H9 (cell line): ENCODE measurements at regions not wholly inside any gene's neighbourhood (a gene's known extent, or its start where the extent isn't known, plus 50 kb on each side); places are given as distances from the start of the nearest gene placed in this dataset.

Experiments used
- DNase-seq: peaks from one replicate; pipeline ENCODE4 v3.0.0-alpha.2; 2017
- H2AFZ ChIP-seq: one replicate; pipeline ENCODE4 v1.6.1; 2013; ENCODE audit warnings: mild to moderate bottlenecking, low read length, control low read depth, moderate library complexity
- H2AK5ac ChIP-seq: 2 replicates; pipeline ENCODE4 v1.6.1; 2013; ENCODE audit warnings: low read length, control low read depth, mixed read lengths; ENCODE audit not compliant: insufficient read length
- H2BK120ac ChIP-seq: one replicate; pipeline ENCODE4 v1.6.1; 2013; ENCODE audit warnings: low read depth, mild to moderate bottlenecking, low read length, control low read depth, inconsistent platforms; ENCODE audit not compliant: poor library complexity, severe bottlenecking
- H2BK12ac ChIP-seq: 2 replicates; pipeline ENCODE4 v1.6.1; 2013; ENCODE audit warnings: low read length, control low read depth, mixed read lengths, low read depth; ENCODE audit not compliant: insufficient read length
- H2BK15ac ChIP-seq: 2 replicates; pipeline ENCODE4 v1.6.1; 2013; ENCODE audit warnings: low read depth, low read length, control low read depth
- H2BK20ac ChIP-seq: one replicate; pipeline ENCODE4 v1.6.1; 2013; ENCODE audit warnings: low read depth, mild to moderate bottlenecking, low read length, control low read depth, inconsistent platforms; ENCODE audit not compliant: poor library complexity, severe bottlenecking
- H2BK5ac ChIP-seq: 2 replicates; pipeline ENCODE4 v1.6.1; 2013; ENCODE audit warnings: low read length, control low read depth, mixed read lengths; ENCODE audit not compliant: insufficient read length
- H3K14ac ChIP-seq: 2 replicates; pipeline ENCODE4 v1.6.1; 2013; ENCODE audit warnings: low read length, control low read depth; ENCODE audit not compliant: insufficient read depth
- H3K18ac ChIP-seq: 2 replicates; pipeline ENCODE4 v1.6.1; 2013; ENCODE audit warnings: low read depth, mild to moderate bottlenecking, mixed read lengths, low read length, control low read depth; ENCODE audit not compliant: insufficient read length
- H3K23ac ChIP-seq: 2 replicates; pipeline ENCODE4 v1.6.1; 2013; ENCODE audit warnings: low read length, control low read depth, mixed read lengths, low read depth; ENCODE audit not compliant: insufficient read length
- H3K23me2 ChIP-seq: 2 replicates; pipeline ENCODE4 v1.6.1; 2013; ENCODE audit warnings: low read depth, mild to moderate bottlenecking, mixed read lengths, low read length, control low read depth; ENCODE audit not compliant: insufficient read length, poor library complexity, severe bottlenecking
- H3K27ac ChIP-seq: 2 replicates; pipeline ENCODE4 v1.5.1; 2013; ENCODE audit warnings: low read length, control low read depth, mixed read lengths, low read depth; ENCODE audit not compliant: insufficient read length
- H3K27me3 ChIP-seq: 2 replicates; pipeline ENCODE4 v1.6.1; 2013; ENCODE audit warnings: low read length, control low read depth, inconsistent platforms; ENCODE audit not compliant: insufficient read depth
- H3K4ac ChIP-seq: 2 replicates; pipeline ENCODE4 v1.6.1; 2013; ENCODE audit warnings: low read depth, mild to moderate bottlenecking, control low read depth, inconsistent platforms, low read length, moderate library complexity
- H3K4me1 ChIP-seq: 2 replicates; pipeline ENCODE4 v1.6.1; 2013; ENCODE audit warnings: low read length, control low read depth, inconsistent platforms; ENCODE audit not compliant: insufficient read depth
- H3K4me2 ChIP-seq: 2 replicates; pipeline ENCODE4 v1.6.1; 2013; ENCODE audit warnings: low read length, control low read depth, mixed read lengths; ENCODE audit not compliant: insufficient read length, insufficient read depth
- H3K56ac ChIP-seq: 2 replicates; pipeline ENCODE4 v1.6.1; 2013; ENCODE audit warnings: low read depth, mild to moderate bottlenecking, mixed read lengths, low read length, control low read depth; ENCODE audit not compliant: insufficient read length
- H3K79me1 ChIP-seq: 2 replicates; pipeline ENCODE4 v1.6.1; 2013; ENCODE audit warnings: low read depth, mild to moderate bottlenecking, moderate library complexity, low read length, control low read depth, inconsistent platforms; ENCODE audit not compliant: insufficient read depth, poor library complexity, severe bottlenecking
- H3K79me2 ChIP-seq: 2 replicates; pipeline ENCODE4 v1.6.1; 2013; ENCODE audit warnings: low read length, control low read depth, inconsistent platforms; ENCODE audit not compliant: insufficient read depth
- H3K9ac ChIP-seq: 2 replicates; pipeline ENCODE4 v1.6.1; 2013; ENCODE audit warnings: low read length, control low read depth, mixed read lengths; ENCODE audit not compliant: insufficient read length; ENCODE audit errors: extremely low read depth
- H3K9me3 ChIP-seq: one replicate; pipeline ENCODE4 v1.6.1; 2013; ENCODE audit warnings: low read depth, low read length, inconsistent platforms; ENCODE audit not compliant: control insufficient read depth
- H3T11ph ChIP-seq: one replicate; pipeline ENCODE4 v1.6.1; 2013; ENCODE audit warnings: mild to moderate bottlenecking, low read length, control low read depth, inconsistent platforms
- H4K20me1 ChIP-seq: one replicate; pipeline ENCODE4 v1.6.1; 2013; ENCODE audit not compliant: control insufficient read depth, insufficient read length, insufficient read depth
- H4K5ac ChIP-seq: 2 replicates; pipeline ENCODE4 v1.6.1; 2013; ENCODE audit warnings: low read depth, mild to moderate bottlenecking, mixed read lengths, low read length, control low read depth; ENCODE audit not compliant: insufficient read length
- H4K8ac ChIP-seq: replicated peaks from 2 replicates; pipeline ENCODE4 v1.6.1; 2013; ENCODE audit warnings: low read length, control low read depth, mixed read lengths, low read depth; ENCODE audit not compliant: insufficient read length
- H4K91ac ChIP-seq: 2 replicates; pipeline ENCODE4 v1.6.1; 2013; ENCODE audit warnings: low read depth, mild to moderate bottlenecking, moderate library complexity, mixed read lengths, low read length, control low read depth; ENCODE audit not compliant: insufficient read length
- H3K27ac Mint-ChIP-seq, 3 experiments: 2 replicates in 2 of 3; 3 replicates in 1 of 3; pipeline ENCODE4 v1.8.0; 2020 to 2021; ENCODE audit warnings: mixed read lengths in 3 of 3, mild to moderate bottlenecking in 1 of 3, moderate library complexity in 1 of 3
- H3K27me3 Mint-ChIP-seq: 2 replicates; pipeline ENCODE4 v1.8.0; 2021; ENCODE audit warnings: low read depth, mild to moderate bottlenecking, moderate library complexity, mixed read lengths
- H3K36me3 Mint-ChIP-seq, 3 experiments: 2 replicates in 2 of 3; 3 replicates in 1 of 3; pipeline ENCODE4 v1.8.0; 2020 to 2021; ENCODE audit warnings: low read depth in 3 of 3, mixed read lengths in 3 of 3; ENCODE audit not compliant: insufficient read depth in 1 of 3
- H3K4me1 Mint-ChIP-seq, 2 experiments: 2 replicates each; pipeline ENCODE4 v1.8.0; 2020; ENCODE audit warnings: mixed read lengths in 2 of 2
- H3K4me3 Mint-ChIP-seq, 2 experiments: 2 replicates in 1 of 2; 3 replicates in 1 of 2; pipeline ENCODE4 v1.8.0; 2020 to 2021; ENCODE audit warnings: mild to moderate bottlenecking in 2 of 2, mixed read lengths in 2 of 2, moderate library complexity in 1 of 2
- H3K9me3 Mint-ChIP-seq, 2 experiments: 2 replicates in 1 of 2; 3 replicates in 1 of 2; pipeline ENCODE4 v1.8.0; 2020; ENCODE audit warnings: mild to moderate bottlenecking in 2 of 2, mixed read lengths in 2 of 2, moderate library complexity in 1 of 2
- CTCF ChIP-seq: fragments of 200-600 bp; sonication (generic); conservative IDR thresholded peaks from 3 replicates; pipeline ENCODE4 v1.8.0; 2021; ENCODE audit warnings: antibody characterized with exemption, mild to moderate bottlenecking
- WGBS: extraction: QIAGEN DNeasy Blood & Tissue Kit; methylation state at CpG from one replicate; pipeline ENCODE4 v1.1.7; 2013; ENCODE audit warnings: missing lambda C conversion rate, low lambda C conversion rate, mixed read lengths; ENCODE audit not compliant: insufficient read length; ENCODE audit errors: extremely low coverage; 5-methylcytosine and 5-hydroxymethylcytosine counted together

- no peak overlapping the region for H3K4ac ChIP-seq
- TF ChIP-seq CTCF: no peak
- Mint-ChIP-seq H3K36me3 (no peaks in the 10 kb centered on the region), H3K27ac (0 out of 7 replicates have a peak overlapping the region, but pooled peaks have one; percentile 18 to 62 (median 55)), H3K4me3 (no peak overlapping the region; a peak in 2 of 5 replicates), H3K9me3 (no peaks in the 10 kb centered on the region), H3K27me3 (no peaks in the 10 kb centered on the region; the same call in 1 of the 2 replicates), H3K4me1 (peaks cover 18 to 19% of the 10 kb centered on the region in 2 experiments)
- H4K91ac ChIP-seq: no peak overlapping the region
- H2AFZ ChIP-seq: no peak overlapping the region
- H3K27me3 ChIP-seq: 0 out of 2 replicates have a peak, but pooled peaks cover 2% of the 10 kb centered on the region
- H2BK5ac ChIP-seq: no peak overlapping the region
- peaks cover 9% of the 10 kb centered on the region; the same call in 1 of the 2 replicates for H3K4me1 ChIP-seq
- no peak overlapping the region for H3T11ph ChIP-seq
- no peak overlapping the region for H2BK15ac ChIP-seq
- no peak overlapping the region for H4K8ac ChIP-seq
- no peaks in the 10 kb centered on the region for H3K79me2 ChIP-seq
- H2BK12ac ChIP-seq: no peak overlapping the region
- H3K56ac ChIP-seq: no peak overlapping the region
- H2BK120ac ChIP-seq: no peak overlapping the region
- H4K5ac ChIP-seq: no peak overlapping the region
- no peak overlapping the region for H3K9ac ChIP-seq
- no peak overlapping the region for H2AK5ac ChIP-seq
- no peaks in the 10 kb centered on the region for H3K23me2 ChIP-seq
- H3K4me2 ChIP-seq: no peak overlapping the region
- no CpG with 5 or more reads among the region's 4 CpGs for WGBS
- H2BK20ac ChIP-seq: no peak overlapping the region
- H3K27ac ChIP-seq: no peak overlapping the region
- H3K9me3 ChIP-seq: no peaks in the 10 kb centered on the region
- peak; percentile 39 for DNase-seq
- H3K14ac ChIP-seq: no peak overlapping the region
- no peak overlapping the region for H3K18ac ChIP-seq
- H4K20me1 ChIP-seq: no peaks in the 10 kb centered on the region
- no peaks in the 10 kb centered on the region for H3K79me1 ChIP-seq
- no peak overlapping the region for H3K23ac ChIP-seq
Measured at GRCh38 chr13:36612230-36612629, 61.6 kb upstream of the SERTM1 start.
